CD14-positive monocyte (primary cell): ENCODE measurements at regions not wholly inside any gene's neighbourhood (a gene's known extent, or its start where the extent isn't known, plus 50 kb on each side); places are given as distances from the start of the nearest gene placed in this dataset.

ENCODE experiments used
- DNase-seq, 3 donors: peaks; one replicate each; pipeline ENCODE4 v3.0.0-alpha.2; 2011 to 2022
- H2AFZ ChIP-seq: 2 replicates; pipeline ENCODE4 v1.6.0; 2012; ENCODE audit warnings: mild to moderate bottlenecking, low read depth, low read length, inconsistent platforms; ENCODE audit not compliant: insufficient read depth, poor library complexity, severe bottlenecking
- H3K27ac ChIP-seq, 2 donors: 1 replicate in 1 of 2; 2 replicates in 1 of 2; pipeline ENCODE4 v1.5.1; 2012 to 2013; ENCODE audit warnings: low read length in 2 of 2, control low read depth in 1 of 2, inconsistent platforms in 1 of 2, low read depth in 1 of 2, mild to moderate bottlenecking in 1 of 2
- H3K27me3 ChIP-seq, 2 donors: one replicate each; pipeline versions ENCODE4 v1.6.0 to v1.6.1; 2011 to 2013; ENCODE audit warnings: low read length in 2 of 2; ENCODE audit not compliant: control insufficient read depth in 2 of 2, insufficient read depth in 2 of 2
- H3K36me3 ChIP-seq, 2 donors: replicated peaks in 1 of 2; 1 replicate in 1 of 2; 2 replicates in 1 of 2; pipeline versions ENCODE4 v1.5.1 to v1.6.1; 2012 to 2013; ENCODE audit warnings: low read length in 2 of 2, control low read depth in 1 of 2, inconsistent platforms in 1 of 2, mild to moderate bottlenecking in 1 of 2; ENCODE audit not compliant: insufficient read depth in 2 of 2, control insufficient read depth in 1 of 2
- H3K4me1 ChIP-seq, 2 donors: 1 replicate in 1 of 2; 2 replicates in 1 of 2; pipeline versions ENCODE4 v1.5.1 to v1.6.1; 2012 to 2013; ENCODE audit warnings: low read length in 2 of 2, control low read depth in 1 of 2, inconsistent platforms in 1 of 2, mild to moderate bottlenecking in 1 of 2, moderate library complexity in 1 of 2; ENCODE audit not compliant: insufficient read depth in 2 of 2, control insufficient read depth in 1 of 2
- H3K4me2 ChIP-seq: replicated peaks from 2 replicates; pipeline ENCODE3; 2012; ENCODE audit warnings: low read length, moderate library complexity, mild to moderate bottlenecking; ENCODE audit not compliant: poor library complexity, severe bottlenecking; ENCODE audit errors: extremely low read depth
- H3K4me3 ChIP-seq, 3 experiments: fragments of 200-600 bp in 1 of 3; sonication (generic) in 1 of 3; replicated peaks in 1 of 3; 1 replicate in 2 of 3; 2 replicates in 1 of 3; pipeline ENCODE4 v1.5.1; 2011 to 2013; ENCODE audit warnings: low read length in 3 of 3, mild to moderate bottlenecking in 3 of 3, control low read depth in 2 of 3, low read depth in 2 of 3, inconsistent platforms in 1 of 3, moderate library complexity in 1 of 3
- H3K79me2 ChIP-seq: 2 replicates; pipeline ENCODE4 v1.6.0; 2012; ENCODE audit warnings: mild to moderate bottlenecking, control low read depth, inconsistent platforms, low read length, moderate library complexity; ENCODE audit not compliant: insufficient read depth
- H3K9ac ChIP-seq: 2 replicates; pipeline ENCODE4 v1.6.0; 2017; ENCODE audit warnings: low read length, mild to moderate bottlenecking; ENCODE audit not compliant: insufficient read depth, poor library complexity, severe bottlenecking
- H3K9me3 ChIP-seq, 2 donors: replicated peaks in 1 of 2; 1 replicate in 1 of 2; 2 replicates in 1 of 2; pipeline versions ENCODE4 v1.5.1 to v1.6.1; 2012 to 2013; ENCODE audit warnings: low read length in 2 of 2, control low read depth in 1 of 2; ENCODE audit not compliant: control insufficient read depth in 1 of 2, insufficient read depth in 1 of 2
- H4K20me1 ChIP-seq: 2 replicates; pipeline ENCODE4 v1.6.0; 2012; ENCODE audit warnings: mild to moderate bottlenecking, low read length, control low read depth, moderate library complexity; ENCODE audit not compliant: insufficient read depth
- H3K27ac Mint-ChIP-seq, 7 donors: one replicate each; pipeline ENCODE4 v1.8.0; 2020; ENCODE audit warnings: mild to moderate bottlenecking in 7 of 7, mixed read lengths in 7 of 7, moderate library complexity in 6 of 7, inconsistent platforms in 2 of 7
- H3K27me3 Mint-ChIP-seq, 3 donors: one replicate each; pipeline ENCODE4 v1.8.0; 2021 to 2022; ENCODE audit warnings: low read depth in 3 of 3, mild to moderate bottlenecking in 3 of 3, mixed read lengths in 3 of 3, moderate library complexity in 3 of 3, inconsistent platforms in 1 of 3
- H3K36me3 Mint-ChIP-seq, 2 donors: one replicate each; pipeline ENCODE4 v1.8.0; 2020; ENCODE audit warnings: mixed read lengths in 2 of 2, inconsistent platforms in 1 of 2, mild to moderate bottlenecking in 1 of 2
- H3K4me1 Mint-ChIP-seq: one replicate; pipeline ENCODE4 v1.8.0; 2020; ENCODE audit warnings: mild to moderate bottlenecking, mixed read lengths
- H3K4me3 Mint-ChIP-seq, 2 donors: one replicate each; pipeline ENCODE4 v1.8.0; 2020; ENCODE audit warnings: mild to moderate bottlenecking in 2 of 2, mixed read lengths in 2 of 2, moderate library complexity in 1 of 2
- H3K9me3 Mint-ChIP-seq, 7 donors: one replicate each; pipeline ENCODE4 v1.8.0; 2020 to 2022; ENCODE audit warnings: mixed read lengths in 7 of 7, mild to moderate bottlenecking in 6 of 7, moderate library complexity in 6 of 7, inconsistent platforms in 2 of 7
- CTCF ChIP-seq: fragments of 200-600 bp; IDR thresholded peaks from one replicate; pipeline ENCODE4 v1.8.0; 2022; ENCODE audit warnings: antibody characterized with exemption, mild to moderate bottlenecking
- WGBS: methylation state at CpG from one replicate; pipeline ENCODE4 v1.1.5; 2013; ENCODE audit warnings: missing lambda C conversion rate; ENCODE audit not compliant: insufficient coverage; 5-methylcytosine and 5-hydroxymethylcytosine counted together
- intact Hi-C, 2 donors: fragments of 100-400 bp; cut with micrococcal nuclease; formaldehyde crosslinking; loops; one replicate each; pipeline versions ENCODE4 v1.15.0 to v1.15.1; 2023

GRCh38 chr5:25095261-25095660, 450.5 kb upstream of the CDH10 start:
- intact Hi-C loops, result no loop called here
- Histone ChIP-seq H2AFZ (no peak overlapping the region), H3K36me3 (no peaks in the 10 kb centered on the region), H3K4me2 (no peak overlapping the region), H3K9ac (no peak overlapping the region), H3K27ac (no peak overlapping the region), H3K27me3 (no peaks in the 10 kb centered on the region), H3K4me1 (no peaks in the 10 kb centered on the region), H3K9me3 (peaks cover 0 to 8% of the 10 kb centered on the region in 2 donors), H4K20me1 (no peaks in the 10 kb centered on the region), H3K4me3 (no peak overlapping the region), H3K79me2 (no peaks in the 10 kb centered on the region)
- Mint-ChIP-seq H3K27ac (no peak overlapping the region), H3K9me3 (peaks cover 0 to 8% (median 0%) of the 10 kb centered on the region in 7 donors), H3K4me3 (no peak overlapping the region), H3K36me3 (no peaks in the 10 kb centered on the region), H3K4me1 (no peaks in the 10 kb centered on the region), H3K27me3 (no peaks in the 10 kb centered on the region)
- no peak for TF ChIP-seq CTCF
- no peak for DNase-seq
- no CpG with 5 or more reads among the region's 2 CpGs for WGBS

GRCh38 chr5:25094219-25094618, 449.4 kb upstream of the CDH10 start:
- no peaks in the 10 kb centered on the region for H3K36me3 Mint-ChIP-seq
- Histone ChIP-seq H2AFZ (no peak overlapping the region), H3K36me3 (no peaks in the 10 kb centered on the region), H3K4me2 (no peak overlapping the region), H3K4me3 (no peak overlapping the region), H3K4me1 (no peaks in the 10 kb centered on the region), H4K20me1 (no peaks in the 10 kb centered on the region), H3K79me2 (no peaks in the 10 kb centered on the region), H3K9me3 (peaks cover 0 to 5% of the 10 kb centered on the region in 2 donors), H3K9ac (no peak overlapping the region), H3K27me3 (no peaks in the 10 kb centered on the region), H3K27ac (no peak overlapping the region)
- 100% methylated on average over 1 of the region's 2 CpGs for WGBS
- intact Hi-C loops, result no loop called here
- peaks cover 0 to 8% (median 0%) of the 10 kb centered on the region in 7 donors for H3K9me3 Mint-ChIP-seq
- H3K27ac Mint-ChIP-seq, result no peak overlapping the region
- H3K4me3 Mint-ChIP-seq, result no peak overlapping the region
- DNase-seq, result no peak
- no peak for TF ChIP-seq CTCF
- H3K27me3 Mint-ChIP-seq, result no peaks in the 10 kb centered on the region
- no peaks in the 10 kb centered on the region for H3K4me1 Mint-ChIP-seq
